ENCODE measurements at regions not wholly inside any gene's neighbourhood (a gene's known extent, or its start where the extent isn't known, plus 50 kb on each side); places are given as distances from the start of the nearest gene placed in this dataset.

DNA sequence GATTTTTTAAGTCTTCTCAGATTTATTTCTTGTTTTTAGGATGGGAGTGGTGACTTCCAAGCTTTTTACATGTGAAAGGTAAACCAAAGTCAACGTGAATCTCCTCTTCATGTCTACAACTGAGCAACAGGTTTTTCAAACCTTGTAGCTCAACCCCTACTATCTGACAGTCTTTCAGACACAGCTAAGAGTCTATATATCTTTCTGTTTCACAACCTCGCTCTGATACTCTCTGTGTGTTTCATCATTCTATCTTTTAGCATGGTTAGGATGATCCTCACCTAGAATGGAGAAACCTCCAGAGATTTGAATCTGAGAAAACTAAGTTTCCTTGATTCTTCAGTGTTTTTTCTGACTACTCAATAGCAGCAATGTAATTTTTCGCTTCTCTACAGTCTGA is 96.1 kb downstream of the EPDR1 start:
- H3F3A ChIP-seq (ENCODE audit: insufficient read depth, low read length, poor library complexity, severe bottlenecking), result no peaks in the 10 kb centered on the region
- H3K4me3 ChIP-seq (ENCODE audit: low read length), result no peak overlapping the region
- H3K9me2 ChIP-seq (ENCODE audit: insufficient read depth, low read length), result no peaks in the 10 kb centered on the region
- H3K9ac ChIP-seq (ENCODE audit: low read length), result no peak overlapping the region
- H2AFZ ChIP-seq (ENCODE audit: low read depth, low read length), result no peak overlapping the region
- H3K9me3 ChIP-seq (ENCODE audit: low read length), result no peaks in the 10 kb centered on the region
- no peaks in the 10 kb centered on the region for H3K79me2 ChIP-seq (replicated peaks; ENCODE audit: insufficient read depth, low read length)
- no peaks in the 10 kb centered on the region for H4K20me1 ChIP-seq (ENCODE audit: insufficient read depth)
- H3K4me2 ChIP-seq (ENCODE audit: low read length), result no peak overlapping the region
- no peak overlapping the region for H3K27ac ChIP-seq (ENCODE audit: low read length)
- no peaks in the 10 kb centered on the region for H3K36me3 ChIP-seq (ENCODE audit: insufficient read depth, low read length)
- TF ChIP-seq TAF1 (IDR thresholded peaks at IDR 0.05; ENCODE audit: low read depth), result no peak
- no peak for TF ChIP-seq SMC3 (conservative IDR thresholded peaks at IDR 0.05; ENCODE audit: poor library complexity)
- TF ChIP-seq EP300 (conservative IDR thresholded peaks at IDR 0.05; ENCODE audit: poor library complexity, severe bottlenecking), result no peak
- TF ChIP-seq RAD21 (conservative IDR thresholded peaks at IDR 0.05), result no peak
- no peak for TF ChIP-seq POLR2AphosphoS5 (IDR thresholded peaks at IDR 0.05)
- TF ChIP-seq MXI1 (conservative IDR thresholded peaks at IDR 0.05; ENCODE audit: poor library complexity, severe bottlenecking), result no peak
- no peak for TF ChIP-seq EZH2 (IDR thresholded peaks at IDR 0.05; ENCODE audit: borderline replicate concordance, insufficient read depth, low read length, poor library complexity, severe bottlenecking)
- TF ChIP-seq, protein P1, sequence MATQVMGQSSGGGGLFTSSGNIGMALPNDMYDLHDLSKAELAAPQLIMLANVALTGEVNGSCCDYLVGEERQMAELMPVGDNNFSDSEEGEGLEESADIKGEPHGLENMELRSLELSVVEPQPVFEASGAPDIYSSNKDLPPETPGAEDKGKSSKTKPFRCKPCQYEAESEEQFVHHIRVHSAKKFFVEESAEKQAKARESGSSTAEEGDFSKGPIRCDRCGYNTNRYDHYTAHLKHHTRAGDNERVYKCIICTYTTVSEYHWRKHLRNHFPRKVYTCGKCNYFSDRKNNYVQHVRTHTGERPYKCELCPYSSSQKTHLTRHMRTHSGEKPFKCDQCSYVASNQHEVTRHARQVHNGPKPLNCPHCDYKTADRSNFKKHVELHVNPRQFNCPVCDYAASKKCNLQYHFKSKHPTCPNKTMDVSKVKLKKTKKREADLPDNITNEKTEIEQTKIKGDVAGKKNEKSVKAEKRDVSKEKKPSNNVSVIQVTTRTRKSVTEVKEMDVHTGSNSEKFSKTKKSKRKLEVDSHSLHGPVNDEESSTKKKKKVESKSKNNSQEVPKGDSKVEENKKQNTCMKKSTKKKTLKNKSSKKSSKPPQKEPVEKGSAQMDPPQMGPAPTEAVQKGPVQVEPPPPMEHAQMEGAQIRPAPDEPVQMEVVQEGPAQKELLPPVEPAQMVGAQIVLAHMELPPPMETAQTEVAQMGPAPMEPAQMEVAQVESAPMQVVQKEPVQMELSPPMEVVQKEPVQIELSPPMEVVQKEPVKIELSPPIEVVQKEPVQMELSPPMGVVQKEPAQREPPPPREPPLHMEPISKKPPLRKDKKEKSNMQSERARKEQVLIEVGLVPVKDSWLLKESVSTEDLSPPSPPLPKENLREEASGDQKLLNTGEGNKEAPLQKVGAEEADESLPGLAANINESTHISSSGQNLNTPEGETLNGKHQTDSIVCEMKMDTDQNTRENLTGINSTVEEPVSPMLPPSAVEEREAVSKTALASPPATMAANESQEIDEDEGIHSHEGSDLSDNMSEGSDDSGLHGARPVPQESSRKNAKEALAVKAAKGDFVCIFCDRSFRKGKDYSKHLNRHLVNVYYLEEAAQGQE (IDR thresholded peaks at IDR 0.05; ENCODE audit: borderline replicate concordance), result no peak
- TF ChIP-seq, protein P2, sequence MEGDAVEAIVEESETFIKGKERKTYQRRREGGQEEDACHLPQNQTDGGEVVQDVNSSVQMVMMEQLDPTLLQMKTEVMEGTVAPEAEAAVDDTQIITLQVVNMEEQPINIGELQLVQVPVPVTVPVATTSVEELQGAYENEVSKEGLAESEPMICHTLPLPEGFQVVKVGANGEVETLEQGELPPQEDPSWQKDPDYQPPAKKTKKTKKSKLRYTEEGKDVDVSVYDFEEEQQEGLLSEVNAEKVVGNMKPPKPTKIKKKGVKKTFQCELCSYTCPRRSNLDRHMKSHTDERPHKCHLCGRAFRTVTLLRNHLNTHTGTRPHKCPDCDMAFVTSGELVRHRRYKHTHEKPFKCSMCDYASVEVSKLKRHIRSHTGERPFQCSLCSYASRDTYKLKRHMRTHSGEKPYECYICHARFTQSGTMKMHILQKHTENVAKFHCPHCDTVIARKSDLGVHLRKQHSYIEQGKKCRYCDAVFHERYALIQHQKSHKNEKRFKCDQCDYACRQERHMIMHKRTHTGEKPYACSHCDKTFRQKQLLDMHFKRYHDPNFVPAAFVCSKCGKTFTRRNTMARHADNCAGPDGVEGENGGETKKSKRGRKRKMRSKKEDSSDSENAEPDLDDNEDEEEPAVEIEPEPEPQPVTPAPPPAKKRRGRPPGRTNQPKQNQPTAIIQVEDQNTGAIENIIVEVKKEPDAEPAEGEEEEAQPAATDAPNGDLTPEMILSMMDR (IDR thresholded peaks at IDR 0.05; ENCODE audit: poor library complexity, severe bottlenecking), result no peak
- H3K27me3 ChIP-seq (ENCODE audit: insufficient read depth, low read depth, low read length), result no peaks in the 10 kb centered on the region

DNA sequence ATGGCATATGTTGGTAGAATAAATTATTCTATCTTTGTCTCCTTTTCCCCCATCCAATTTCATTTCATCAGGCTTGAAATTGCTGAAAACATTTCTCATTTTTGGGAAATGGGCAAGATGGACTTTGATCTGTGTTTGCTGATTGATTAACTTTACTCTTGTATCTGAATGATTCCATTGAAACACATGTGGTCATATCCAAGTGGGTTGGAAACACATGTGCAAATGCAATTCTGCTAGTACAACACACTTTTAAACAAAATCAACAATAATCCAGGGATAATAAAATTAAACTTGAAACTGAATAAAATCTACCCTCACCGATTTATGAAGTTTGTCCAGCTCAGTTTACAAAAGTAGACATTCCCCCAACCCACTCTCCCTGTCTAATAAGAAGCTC is 96.9 kb downstream of the EPDR1 start:
- Histone ChIP-seq H3K4me2 (ENCODE audit: low read length) (no peak overlapping the region), H3K4me3 (ENCODE audit: low read length) (no peak overlapping the region), H2AFZ (ENCODE audit: low read depth, low read length) (no peak overlapping the region)

More for the DNA sequence above, 96.9 kb downstream of the EPDR1 start:
- Histone ChIP-seq H3K79me2 (replicated peaks; ENCODE audit: insufficient read depth, low read length) (no peaks in the 10 kb centered on the region), H3K9me2 (ENCODE audit: insufficient read depth, low read length) (no peaks in the 10 kb centered on the region), H4K20me1 (ENCODE audit: insufficient read depth) (no peaks in the 10 kb centered on the region), H3K27ac (ENCODE audit: low read length) (no peak overlapping the region), H3K36me3 (ENCODE audit: insufficient read depth, low read length) (no peaks in the 10 kb centered on the region), H3F3A (ENCODE audit: insufficient read depth, low read length, poor library complexity, severe bottlenecking) (no peaks in the 10 kb centered on the region), H3K9ac (ENCODE audit: low read length) (no peak overlapping the region), H3K27me3 (ENCODE audit: insufficient read depth, low read depth, low read length) (no peaks in the 10 kb centered on the region), H3K9me3 (ENCODE audit: low read length) (no peaks in the 10 kb centered on the region)
- TF ChIP-seq MXI1 (conservative IDR thresholded peaks at IDR 0.05; ENCODE audit: poor library complexity, severe bottlenecking) (no peak), SMC3 (conservative IDR thresholded peaks at IDR 0.05; ENCODE audit: poor library complexity) (no peak), RAD21 (conservative IDR thresholded peaks at IDR 0.05) (no peak), POLR2AphosphoS5 (IDR thresholded peaks at IDR 0.05) (no peak), EP300 (conservative IDR thresholded peaks at IDR 0.05; ENCODE audit: poor library complexity, severe bottlenecking) (no peak), TAF1 (IDR thresholded peaks at IDR 0.05; ENCODE audit: low read depth) (no peak), EZH2 (IDR thresholded peaks at IDR 0.05; ENCODE audit: borderline replicate concordance, insufficient read depth, low read length, poor library complexity, severe bottlenecking) (no peak)
- TF ChIP-seq, protein P2 (IDR thresholded peaks at IDR 0.05; ENCODE audit: poor library complexity, severe bottlenecking), result no peak
- TF ChIP-seq, protein P1 (IDR thresholded peaks at IDR 0.05; ENCODE audit: borderline replicate concordance), result no peak

Measured in neural cell (in vitro differentiated cells).